Lung (tissue), 11 donors: ENCODE measurements at regions not wholly inside any gene's neighbourhood (a gene's known extent, or its start where the extent isn't known, plus 50 kb on each side); places are given as distances from the start of the nearest gene placed in this dataset.

Experiments
- ATAC-seq: fragments of 200-7000 bp; cut with Tn5 transposase; one replicate; pipeline ENCODE4 v1.9.1; 2020; ENCODE audit warnings: moderate number of reproducible peaks; ENCODE audit not compliant: insufficient read depth, low FRiP score
- DNase-seq, 3 donors: peaks; one replicate each; pipeline ENCODE4 v3.0.0-alpha.2; 2013 to 2017
- H3K27ac ChIP-seq, 2 donors: one replicate each; pipeline ENCODE4 v1.5.1; 2013; ENCODE audit warnings: mild to moderate bottlenecking in 2 of 2, moderate library complexity in 2 of 2, control low read depth in 1 of 2, inconsistent platforms in 1 of 2, low read depth in 1 of 2, low read length in 1 of 2
- H3K27me3 ChIP-seq, 3 donors: one replicate each; pipeline ENCODE4 v1.5.1; 2013; ENCODE audit warnings: low read length in 2 of 3; ENCODE audit not compliant: control insufficient read depth in 3 of 3, insufficient read depth in 3 of 3
- H3K36me3 ChIP-seq, 4 donors: one replicate each; pipeline ENCODE4 v1.5.1; 2013; ENCODE audit warnings: low read length in 4 of 4, mild to moderate bottlenecking in 1 of 4, moderate library complexity in 1 of 4; ENCODE audit not compliant: control insufficient read depth in 4 of 4, insufficient read depth in 4 of 4
- H3K4me1 ChIP-seq, 5 donors: one replicate each; pipeline ENCODE4 v1.5.1; 2013; ENCODE audit warnings: low read length in 5 of 5, mild to moderate bottlenecking in 2 of 5, moderate library complexity in 1 of 5; ENCODE audit not compliant: control insufficient read depth in 5 of 5, insufficient read depth in 5 of 5
- H3K4me3 ChIP-seq: one replicate; pipeline ENCODE4 v1.5.1; 2013; ENCODE audit warnings: mild to moderate bottlenecking, control low read depth, moderate library complexity
- H3K9ac ChIP-seq, 2 donors: one replicate each; pipeline ENCODE4 v1.5.1; 2013; ENCODE audit warnings: low read length in 2 of 2, control low read depth in 1 of 2; ENCODE audit not compliant: insufficient read depth in 1 of 2
- H3K9me3 ChIP-seq, 4 donors: one replicate each; pipeline ENCODE4 v1.5.1; 2013; ENCODE audit warnings: low read length in 3 of 4, mild to moderate bottlenecking in 1 of 4, moderate library complexity in 1 of 4; ENCODE audit not compliant: control insufficient read depth in 4 of 4, insufficient read depth in 3 of 4
- CTCF ChIP-seq: IDR thresholded peaks from 2 replicates; pipeline ENCODE4 v1.5.1; 2012; ENCODE audit warnings: mild to moderate bottlenecking; ENCODE audit errors: control extremely low read depth, extremely low read depth
- WGBS, 2 donors: extraction: QIAGEN DNeasy Blood & Tissue Kit; methylation state at CpG; one replicate each; pipeline ENCODE4 v1.1.7; 2013; 5-methylcytosine and 5-hydroxymethylcytosine counted together
- donor health status: control.
- donor health status: control.
- donor health status: Bipolar disorder and iron deficiency.
- donor health status: healthy.
- donor health status: DM: yes; HTN: yes; CAD: no.

- H3K9me3 ChIP-seq, result no peaks in the 10 kb centered on the region
- H3K36me3 ChIP-seq, result no peaks in the 10 kb centered on the region
- H3K9ac ChIP-seq, result no peak overlapping the region
- no peak overlapping the region for H3K27ac ChIP-seq
- no peaks in the 10 kb centered on the region for H3K27me3 ChIP-seq
- peaks cover 0 to 7% (median 0%) of the 10 kb centered on the region in 5 donors for H3K4me1 ChIP-seq
- 88 to 96% methylated on average over 5 of the region's 5 CpGs for WGBS, 2 donors
- ATAC-seq (no peak), DNase-seq (no peak)
- TF ChIP-seq CTCF, result no peak
- H3K4me3 ChIP-seq, result no peak overlapping the region
Observed at GRCh38 chr2:5950736-5951135, 258.6 kb downstream of the SOX11 start.

GRCh38 chr2:5951471-5951870, 259.3 kb downstream of the SOX11 start:
- no peak overlapping the region for H3K4me3 ChIP-seq
- no peak for ATAC-seq
- H3K4me1 ChIP-seq, result peaks cover 0 to 6% (median 0%) of the 10 kb centered on the region in 5 donors
- no peak for TF ChIP-seq CTCF
- no peaks in the 10 kb centered on the region for H3K36me3 ChIP-seq
- no peak overlapping the region for H3K27ac ChIP-seq
- H3K27me3 ChIP-seq, result no peaks in the 10 kb centered on the region
- 83 to 100% methylated on average over 1 of the region's 1 CpG for WGBS, 2 donors
- H3K9me3 ChIP-seq, result no peaks in the 10 kb centered on the region
- H3K9ac ChIP-seq, result no peak overlapping the region
- DNase-seq, result no peak

- no peak for TF ChIP-seq CTCF
Observed at GRCh38 chr2:5953525-5953924, 261.3 kb downstream of the SOX11 start.

GRCh38 chr2:5954509-5954908, 262.3 kb downstream of the SOX11 start:
- H3K27ac ChIP-seq, result no peak overlapping the region
- H3K4me1 ChIP-seq, result peaks cover 0 to 6% (median 0%) of the 10 kb centered on the region in 5 donors
- peaks cover 0 to 2% (median 0%) of the 10 kb centered on the region in 4 donors for H3K9me3 ChIP-seq
- DNase-seq (no peak), ATAC-seq (no peak)
- no peak overlapping the region for H3K9ac ChIP-seq
- WGBS, 2 donors, result 65 to 77% methylated on average over 5 of the region's 5 CpGs
- H3K4me3 ChIP-seq, result no peak overlapping the region
- H3K36me3 ChIP-seq, result no peaks in the 10 kb centered on the region
- no peaks in the 10 kb centered on the region for H3K27me3 ChIP-seq
- no peak for TF ChIP-seq CTCF

More at GRCh38 chr2:5953525-5953924, 261.3 kb downstream of the SOX11 start:
- Histone ChIP-seq H3K4me1 (peaks cover 0 to 6% (median 0%) of the 10 kb centered on the region in 5 donors), H3K27ac (no peak overlapping the region), H3K9me3 (no peaks in the 10 kb centered on the region), H3K36me3 (no peaks in the 10 kb centered on the region), H3K9ac (no peak overlapping the region), H3K4me3 (no peak overlapping the region), H3K27me3 (no peaks in the 10 kb centered on the region)
- ATAC-seq (no peak), DNase-seq (no peak)
- WGBS, 2 donors, result 74 to 86% methylated on average over 1 of the region's 1 CpG
